Endothelial cell of umbilical vein (primary cell): ENCODE measurements at regions not wholly inside any gene's neighbourhood (a gene's known extent, or its start where the extent isn't known, plus 50 kb on each side); places are given as distances from the start of the nearest gene placed in this dataset.

ENCODE experiments used
- EZH2 ChIP-seq: IDR thresholded peaks from 2 replicates; pipeline ENCODE4 v1.6.1; 2012; ENCODE audit warnings: borderline replicate concordance, low read depth, mild to moderate bottlenecking, moderate library complexity, low read length, inconsistent platforms; ENCODE audit not compliant: severe bottlenecking
- POLR2AphosphoS5 ChIP-seq: IDR thresholded peaks from 2 replicates; pipeline ENCODE4 v1.6.1; 2012; ENCODE audit warnings: low read depth, mild to moderate bottlenecking, control low read depth, low read length, moderate library complexity; ENCODE audit not compliant: insufficient read depth
- TF ChIP-seq, protein P1 (sequence below), 2 donors: IDR thresholded peaks; 1 replicate in 1 of 2; 2 replicates in 1 of 2; pipeline ENCODE4 v1.5.1; 2011; ENCODE audit warnings: low read length in 2 of 2, mild to moderate bottlenecking in 2 of 2, moderate library complexity in 2 of 2, control low read depth in 1 of 2, inconsistent platforms in 1 of 2, low read depth in 1 of 2; ENCODE audit not compliant: insufficient read depth in 1 of 2; ENCODE audit errors: extremely low read depth in 1 of 2

DNA sequence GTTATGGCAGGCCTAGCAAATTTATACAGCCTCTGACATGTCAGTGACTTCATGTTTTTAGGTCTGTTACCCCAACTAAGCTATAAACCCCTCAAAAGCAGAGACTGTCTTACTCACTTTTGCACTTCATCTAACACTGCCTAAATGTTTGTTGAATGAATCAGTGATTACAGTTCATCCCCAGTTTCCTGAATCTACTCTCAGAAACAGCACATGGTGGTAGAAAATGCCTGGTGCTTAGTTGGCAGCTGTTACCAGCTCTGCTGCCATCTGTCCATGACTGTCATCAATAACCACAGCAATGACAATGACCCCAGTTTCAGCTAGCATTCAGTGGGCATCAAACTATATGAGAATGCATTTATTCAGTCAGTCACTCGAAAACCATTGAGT, 110.5 kb upstream of the SERBP1 start:
- TF ChIP-seq POLR2AphosphoS5: no peak
- no peak for TF ChIP-seq EZH2
- TF ChIP-seq, protein P1, sequence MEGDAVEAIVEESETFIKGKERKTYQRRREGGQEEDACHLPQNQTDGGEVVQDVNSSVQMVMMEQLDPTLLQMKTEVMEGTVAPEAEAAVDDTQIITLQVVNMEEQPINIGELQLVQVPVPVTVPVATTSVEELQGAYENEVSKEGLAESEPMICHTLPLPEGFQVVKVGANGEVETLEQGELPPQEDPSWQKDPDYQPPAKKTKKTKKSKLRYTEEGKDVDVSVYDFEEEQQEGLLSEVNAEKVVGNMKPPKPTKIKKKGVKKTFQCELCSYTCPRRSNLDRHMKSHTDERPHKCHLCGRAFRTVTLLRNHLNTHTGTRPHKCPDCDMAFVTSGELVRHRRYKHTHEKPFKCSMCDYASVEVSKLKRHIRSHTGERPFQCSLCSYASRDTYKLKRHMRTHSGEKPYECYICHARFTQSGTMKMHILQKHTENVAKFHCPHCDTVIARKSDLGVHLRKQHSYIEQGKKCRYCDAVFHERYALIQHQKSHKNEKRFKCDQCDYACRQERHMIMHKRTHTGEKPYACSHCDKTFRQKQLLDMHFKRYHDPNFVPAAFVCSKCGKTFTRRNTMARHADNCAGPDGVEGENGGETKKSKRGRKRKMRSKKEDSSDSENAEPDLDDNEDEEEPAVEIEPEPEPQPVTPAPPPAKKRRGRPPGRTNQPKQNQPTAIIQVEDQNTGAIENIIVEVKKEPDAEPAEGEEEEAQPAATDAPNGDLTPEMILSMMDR (IDR thresholded peaks at IDR 0.05; ENCODE audit: extremely low read depth in 1 of 2, insufficient read depth in 1 of 2, low read depth in 1 of 2, low read length in 2 of 2): no peak
